SIG-M5 treated with dmso at 0.1 percent for 504 hours (cell line): ENCODE measurements at regions not wholly inside any gene's neighbourhood (a gene's known extent, or its start where the extent isn't known, plus 50 kb on each side); places are given as distances from the start of the nearest gene placed in this dataset.
"Not testable (repeated sequence)": the region's sequence is repeated elsewhere in the genome, so short reads cannot be mapped to it uniquely, and the experiment has no call there.

ENCODE experiments used
- DNase-seq: peaks from one replicate; lab custom pipeline; 2025; ENCODE audit not compliant: unreplicated experiment; lab: John Stamatoyannopoulos, UW

DNA sequence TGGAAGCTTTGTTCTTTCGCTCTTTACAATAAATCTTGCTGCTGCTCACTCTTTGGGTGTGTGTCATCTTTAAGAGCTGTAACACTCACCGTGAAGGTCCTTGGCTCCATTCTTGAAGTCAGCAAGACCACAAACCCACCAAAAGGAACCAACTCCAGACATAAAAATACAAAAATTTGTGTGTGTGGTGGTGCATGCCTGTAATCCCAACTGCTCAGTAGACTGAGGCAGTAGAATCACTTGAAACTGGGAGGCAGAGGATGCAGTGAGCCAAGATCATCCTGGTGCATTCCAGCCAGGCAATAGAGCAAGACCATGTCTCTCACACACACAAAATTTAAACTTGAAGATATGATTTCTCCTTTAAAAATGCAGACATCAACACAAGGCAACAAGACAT, 1431.7 kb upstream of the B3GALT2 start:
- no peak for DNase-seq

DNA sequence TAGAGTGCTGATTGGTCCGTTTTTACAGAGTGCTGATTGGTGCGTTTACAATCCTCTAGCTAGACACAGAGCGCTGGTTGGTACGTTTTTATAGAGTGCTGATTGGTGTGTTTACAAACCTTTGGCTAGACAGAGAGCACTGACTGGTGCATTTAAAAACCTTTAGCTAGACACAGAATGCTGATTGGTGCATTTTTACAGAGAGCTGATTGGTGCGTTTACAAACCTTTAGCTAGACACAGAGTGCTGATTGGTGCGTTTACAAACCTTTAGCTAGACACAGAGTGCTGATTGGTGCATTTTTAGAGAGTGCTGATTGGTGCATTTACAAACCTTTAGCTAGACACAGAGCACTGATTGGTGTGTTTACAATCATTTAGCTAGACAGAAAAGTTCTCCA, 1430.9 kb upstream of the B3GALT2 start:
- not testable (repeated sequence) for DNase-seq

DNA sequence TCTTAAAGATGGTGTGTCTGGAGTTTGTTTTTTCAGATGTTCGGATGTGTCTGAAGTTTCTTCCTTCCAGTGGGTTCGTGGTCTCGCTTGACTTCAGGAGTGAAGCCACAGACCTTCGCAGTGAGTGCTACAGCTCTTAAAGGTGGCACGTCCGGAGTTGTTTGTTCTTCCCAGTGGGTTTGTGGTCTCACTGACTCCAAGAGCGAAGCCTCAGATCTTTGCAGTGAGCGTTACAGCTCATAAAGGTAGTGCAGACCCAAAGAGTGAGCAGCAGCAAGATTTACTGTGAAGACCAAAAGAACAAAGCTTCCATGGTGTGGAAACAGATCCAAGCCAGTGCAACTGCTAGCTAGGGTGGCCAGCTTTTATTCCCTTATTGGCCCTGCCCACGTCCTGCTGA, 1430.4 kb upstream of the B3GALT2 start:
- DNase-seq, result no peak

DNA sequence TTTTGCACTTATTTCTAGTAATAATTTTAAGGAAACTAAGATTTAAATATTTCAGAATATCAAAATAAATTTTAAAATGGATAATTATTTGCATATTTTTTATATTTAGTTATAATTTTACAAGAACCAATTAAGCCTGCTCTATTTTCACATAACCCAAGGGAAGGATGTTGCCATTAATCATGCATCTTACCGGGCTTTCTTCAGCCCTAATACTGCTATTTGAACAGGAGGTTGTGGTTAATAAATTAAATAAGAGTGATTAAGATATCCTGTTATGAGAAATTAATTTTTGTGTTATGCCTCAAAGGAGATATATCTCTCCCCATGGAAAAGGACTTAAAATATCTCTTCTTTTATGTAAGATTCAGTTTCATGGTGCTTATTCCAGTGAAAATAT, 1415.8 kb upstream of the B3GALT2 start:
- DNase-seq, result no peak

DNA sequence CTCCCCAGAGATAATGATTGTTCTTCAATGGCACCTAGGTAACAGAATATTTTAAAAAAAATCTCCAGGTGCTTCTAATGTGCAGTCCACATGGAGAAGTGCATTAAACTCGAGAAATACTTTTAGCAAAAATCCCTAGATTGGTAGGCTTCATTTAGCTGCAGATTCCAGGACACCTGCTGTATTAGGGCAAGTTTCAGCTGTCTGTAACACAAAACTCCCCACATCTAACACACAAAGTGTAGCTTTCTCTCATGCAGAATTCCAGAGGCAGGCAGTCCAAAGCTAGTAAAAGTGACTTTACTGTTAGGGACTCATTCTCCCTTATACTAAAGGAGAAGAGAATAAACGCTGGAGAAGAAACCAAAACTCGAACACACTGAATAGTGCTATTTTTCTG, 1414.3 kb upstream of the B3GALT2 start:
- no peak for DNase-seq

DNA sequence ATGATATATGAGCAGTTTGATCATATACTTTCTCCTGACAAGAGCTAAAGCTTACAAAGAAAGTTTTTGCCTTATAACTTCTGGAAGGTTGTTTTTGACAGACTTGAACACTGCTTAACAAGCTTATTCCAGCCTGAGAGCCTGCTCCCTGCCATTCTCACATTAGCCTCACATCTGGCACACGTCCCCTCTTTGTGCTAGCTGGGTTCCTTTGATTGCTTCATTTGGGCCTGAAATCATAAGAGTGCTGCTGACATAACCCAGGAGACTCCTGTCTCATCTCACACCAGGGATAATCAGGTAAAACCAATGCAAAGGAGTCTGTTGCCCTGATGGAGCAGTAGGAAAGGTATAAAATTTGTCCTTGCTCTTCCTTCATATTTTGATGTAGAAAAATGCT, 1411.7 kb upstream of the B3GALT2 start:
- no peak for DNase-seq

DNA sequence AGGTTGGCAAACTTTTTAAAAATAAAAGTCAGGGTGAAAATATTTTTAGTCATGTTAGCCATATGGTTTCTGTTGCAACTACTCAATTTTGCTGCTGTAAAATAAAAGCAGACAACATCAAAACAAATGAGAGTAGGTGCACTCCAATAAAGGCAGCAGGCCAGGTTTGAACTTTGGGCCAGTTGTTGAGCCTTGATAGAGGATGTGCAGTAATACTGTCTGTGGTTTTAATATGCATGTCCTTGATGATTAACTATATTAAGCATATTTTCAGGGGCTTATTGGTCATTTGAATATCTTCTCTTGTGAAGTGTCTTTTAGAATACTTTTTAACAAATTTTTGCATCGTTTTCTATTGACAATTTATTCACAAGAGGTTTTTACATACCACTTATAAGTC, 1399.9 kb upstream of the B3GALT2 start:
- no peak for DNase-seq

DNA sequence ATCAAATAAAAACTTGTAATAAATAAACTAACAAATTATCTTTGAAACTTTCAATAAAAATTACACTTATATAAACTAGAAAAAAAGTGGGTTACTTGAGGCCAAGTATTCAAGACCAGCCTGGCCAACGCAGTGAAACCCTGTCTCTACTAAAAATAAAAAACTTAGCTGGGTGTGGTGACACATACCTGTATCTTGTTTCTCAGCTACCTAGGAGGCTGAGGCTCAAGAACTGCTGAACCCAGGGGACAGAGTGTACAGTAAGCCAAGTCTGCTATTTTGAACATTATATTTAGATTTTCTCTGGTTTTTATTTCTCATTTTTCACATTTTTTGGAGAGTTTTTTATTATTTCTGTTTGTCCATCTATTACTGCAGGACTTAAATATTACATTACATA, 1397.6 kb upstream of the B3GALT2 start:
- no peak for DNase-seq

DNA sequence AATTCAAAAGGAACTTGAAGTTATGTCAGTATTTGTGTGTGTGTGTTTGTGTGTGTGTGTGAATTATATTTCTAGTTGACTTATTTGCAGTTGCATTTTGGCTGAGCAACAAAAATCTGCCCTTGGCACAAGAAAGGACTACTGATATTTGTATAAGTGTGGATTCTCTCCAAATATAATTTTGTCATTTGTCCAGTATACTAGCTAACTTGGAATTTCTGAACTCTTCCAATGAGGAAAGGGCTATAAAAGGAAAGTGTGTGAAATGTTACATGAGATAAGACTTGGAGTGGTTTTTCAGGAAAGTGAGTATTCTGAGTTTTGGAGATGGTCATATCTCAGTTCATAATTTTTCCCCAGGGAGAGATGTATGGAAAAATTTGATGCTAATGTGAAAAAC, 1384.1 kb upstream of the B3GALT2 start:
- no peak for DNase-seq

DNA sequence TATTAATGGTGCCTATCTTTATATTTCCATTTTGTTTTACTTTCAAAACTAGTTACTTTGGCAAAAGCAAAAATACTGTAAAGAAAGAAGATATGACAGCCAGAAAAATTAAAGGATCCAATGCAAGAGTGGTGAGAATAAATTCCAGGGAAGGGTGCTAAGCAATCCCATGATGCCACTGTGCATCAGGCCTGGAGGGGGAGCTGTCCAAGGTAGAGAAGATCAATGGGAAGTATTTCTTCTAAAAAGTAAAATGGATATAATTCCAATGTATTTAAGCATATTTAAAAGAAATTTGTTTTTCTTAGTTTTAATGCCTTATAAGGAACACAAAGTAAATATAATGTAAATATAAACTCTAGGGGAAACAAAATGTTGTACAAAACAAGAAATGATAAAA, 1382.2 kb upstream of the B3GALT2 start:
- no peak for DNase-seq

DNA sequence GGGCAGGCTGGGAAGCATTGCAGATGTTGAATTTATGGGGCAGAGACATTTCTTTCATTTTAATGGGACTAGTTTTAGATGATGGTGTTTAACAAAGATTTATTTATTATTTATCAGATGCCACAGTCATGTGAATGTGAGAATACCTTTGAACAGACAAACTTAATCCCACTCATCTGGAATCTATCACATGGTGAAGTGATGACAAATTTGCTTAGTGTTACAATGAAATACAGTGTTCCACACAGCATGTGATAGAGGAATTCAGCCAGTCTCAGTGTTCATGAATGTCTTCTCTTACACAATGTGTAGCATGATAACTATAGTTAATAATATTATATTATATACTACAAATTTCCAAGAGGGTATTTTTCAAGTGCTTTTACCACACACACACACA, 1361.7 kb upstream of the B3GALT2 start:
- DNase-seq, result no peak

DNA sequence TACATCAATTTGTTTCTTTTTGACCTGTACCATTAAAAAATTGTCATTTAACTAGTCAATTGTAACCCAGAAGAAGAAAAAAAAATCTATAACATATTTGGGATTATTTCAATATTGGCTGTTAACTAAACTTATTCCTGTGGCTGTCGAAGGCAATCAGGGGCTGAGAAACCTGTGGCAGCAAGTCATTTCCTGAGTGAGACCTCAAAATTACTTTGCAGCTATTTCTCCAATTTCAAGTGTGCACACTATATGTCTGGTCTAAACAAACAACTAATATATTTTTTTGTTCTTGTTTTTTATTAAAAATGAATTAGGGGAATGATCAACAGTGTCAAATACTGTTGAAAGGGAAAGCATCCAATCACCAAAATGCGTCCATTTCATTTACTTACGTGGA, 1357.6 kb upstream of the B3GALT2 start:
- DNase-seq, result no peak

DNA sequence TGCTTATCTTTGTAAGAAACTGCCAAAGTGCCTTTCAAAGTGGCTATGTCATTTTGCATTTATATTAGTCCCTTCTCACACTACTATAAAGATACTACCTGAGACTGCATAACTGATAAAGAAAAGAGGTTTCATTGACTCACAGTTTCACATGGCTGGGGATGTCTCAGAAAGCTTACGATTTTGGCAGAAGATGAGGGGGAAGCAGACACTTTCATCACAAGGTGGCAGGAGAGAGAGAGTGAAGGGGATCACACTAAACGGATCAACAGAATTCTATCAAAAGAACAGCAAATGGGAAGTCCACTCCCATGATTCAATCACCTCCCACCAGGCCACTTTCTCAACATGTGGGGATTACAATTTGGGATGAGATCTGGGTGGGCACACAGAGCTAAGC, 1352.0 kb upstream of the B3GALT2 start:
- no peak for DNase-seq

DNA sequence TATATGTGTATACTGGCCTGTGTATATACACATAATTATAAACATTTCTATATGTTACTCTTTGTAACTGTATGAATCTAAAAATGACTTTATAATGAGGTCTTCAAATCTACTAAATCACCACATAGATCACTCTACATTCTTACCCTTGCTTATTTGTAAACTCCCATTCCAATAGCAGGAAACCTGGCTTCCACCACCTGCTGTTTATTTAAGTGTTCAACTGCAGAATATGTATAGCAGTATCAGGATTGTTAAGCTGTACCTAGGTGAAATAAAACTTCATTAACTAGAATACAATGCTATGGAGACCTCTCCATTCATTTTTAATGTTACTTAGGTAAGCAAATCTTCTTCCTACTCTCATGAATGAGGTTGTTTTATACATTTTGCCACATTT, 1351.1 kb upstream of the B3GALT2 start:
- no peak for DNase-seq

DNA sequence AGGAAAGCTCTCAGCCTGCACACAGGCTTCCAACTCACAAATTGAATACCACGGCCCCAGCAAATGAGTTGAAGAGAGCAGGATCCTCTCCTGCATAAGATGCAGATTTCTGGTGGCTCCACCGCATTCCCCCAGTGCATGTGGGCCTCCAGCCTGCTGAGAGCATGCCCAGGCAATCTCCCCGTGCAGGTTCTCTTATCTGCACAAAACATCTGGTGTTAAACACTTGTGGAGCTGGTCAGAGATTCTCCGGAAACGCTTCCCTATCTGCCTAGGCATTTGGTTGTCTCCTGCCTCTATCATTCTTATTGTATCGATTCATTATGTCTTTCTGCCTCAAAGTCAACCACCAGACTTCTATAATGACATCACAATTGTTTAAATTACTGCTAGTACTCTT, 1349.0 kb upstream of the B3GALT2 start:
- no peak for DNase-seq

DNA sequence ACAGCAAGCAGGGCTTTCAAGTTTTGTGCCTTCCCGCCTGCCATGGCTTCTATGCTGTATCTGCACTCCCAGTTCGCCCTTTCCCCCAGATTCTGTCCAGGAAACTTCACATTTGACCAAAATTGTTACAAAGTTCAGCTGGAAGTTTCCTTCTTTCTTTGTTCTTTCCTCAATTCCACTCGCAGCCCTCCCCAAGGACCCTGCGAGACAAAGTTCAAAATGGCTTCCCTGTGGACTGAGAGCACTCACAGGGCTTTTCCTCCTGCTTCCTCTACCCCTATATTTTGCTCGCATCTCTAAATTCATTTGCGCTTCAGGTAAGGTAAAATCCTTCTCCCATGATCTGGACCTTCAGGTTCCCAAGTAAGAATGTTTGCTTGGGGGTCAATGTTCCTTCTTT, 1348.4 kb upstream of the B3GALT2 start:
- DNase-seq, result no peak

DNA sequence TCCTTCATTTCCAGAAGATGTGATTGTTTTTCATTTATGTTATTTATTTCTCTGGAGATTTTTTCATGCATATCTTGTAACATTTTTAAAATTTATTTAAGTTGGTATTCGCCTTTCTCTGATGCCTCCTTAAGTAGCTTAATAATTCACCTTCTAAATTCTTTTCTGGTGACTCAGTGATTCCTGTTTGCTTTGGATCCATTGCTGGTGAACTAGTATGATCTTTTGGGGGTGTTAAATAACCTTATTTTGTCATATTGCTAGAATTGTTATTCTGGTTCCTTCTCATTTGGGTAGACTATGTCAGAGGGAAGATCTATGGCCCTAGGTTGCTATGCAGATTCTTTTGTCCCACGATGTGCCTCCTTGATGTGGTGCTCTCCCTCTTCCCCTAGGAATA, 1347.2 kb upstream of the B3GALT2 start:
- no peak for DNase-seq

DNA sequence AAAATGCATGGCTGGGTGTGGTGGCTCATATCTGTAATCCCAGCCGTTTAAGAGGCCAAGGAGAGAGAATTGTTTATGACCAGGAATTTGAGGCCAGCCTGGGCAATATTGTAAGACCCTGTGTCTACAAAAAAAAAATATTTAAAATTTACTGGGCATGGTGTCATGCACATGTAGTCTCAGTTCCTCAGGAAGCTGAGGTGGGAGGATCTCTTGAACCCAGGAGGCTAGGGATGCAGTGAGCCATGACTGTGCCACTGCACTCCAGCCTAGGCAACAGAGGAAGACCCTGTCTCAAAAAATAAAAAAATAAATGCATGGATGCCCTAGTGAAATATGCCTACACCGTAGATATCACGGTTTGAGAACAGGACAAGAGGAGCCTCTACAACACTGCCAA, 1331.2 kb upstream of the B3GALT2 start:
- DNase-seq, result no peak

DNA sequence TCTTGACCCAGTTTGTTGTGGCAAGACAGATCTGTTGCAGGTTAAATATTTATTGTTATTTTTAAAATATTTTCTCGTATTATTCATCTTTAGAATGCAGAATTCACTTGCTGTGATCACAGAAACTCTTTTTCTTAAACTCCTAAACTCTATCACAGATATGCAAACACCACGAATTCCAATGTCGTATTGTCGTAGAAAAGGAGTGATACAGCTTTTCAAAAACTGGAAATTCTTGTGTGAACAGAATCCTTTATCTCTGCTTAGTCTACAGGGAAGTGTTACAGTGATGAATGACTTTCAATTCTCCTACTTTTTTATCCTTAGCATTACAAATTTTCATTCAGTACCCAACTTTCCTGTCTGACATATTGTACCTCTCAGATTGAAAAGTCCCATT, 1329.5 kb upstream of the B3GALT2 start:
- no peak for DNase-seq

DNA sequence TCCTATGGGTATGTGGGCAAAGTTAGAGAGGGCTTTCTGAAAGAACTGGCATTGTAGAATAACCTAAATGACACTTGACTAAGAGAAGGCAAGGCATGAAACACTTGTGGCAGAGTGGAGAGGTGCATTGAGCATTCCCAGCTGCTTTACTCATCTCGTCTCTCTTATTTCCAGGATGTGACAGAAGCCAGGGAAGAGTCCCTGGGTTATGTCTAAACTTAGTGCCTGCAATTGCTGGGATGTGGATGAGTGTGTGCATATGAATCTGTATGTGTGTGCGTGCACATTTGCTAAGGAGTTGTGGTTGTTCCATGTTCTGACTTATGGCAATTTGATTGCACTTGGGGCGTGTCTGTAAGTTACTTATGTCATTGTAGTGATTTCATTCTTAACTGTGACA, 1326.5 kb upstream of the B3GALT2 start:
- DNase-seq, result no peak

DNA sequence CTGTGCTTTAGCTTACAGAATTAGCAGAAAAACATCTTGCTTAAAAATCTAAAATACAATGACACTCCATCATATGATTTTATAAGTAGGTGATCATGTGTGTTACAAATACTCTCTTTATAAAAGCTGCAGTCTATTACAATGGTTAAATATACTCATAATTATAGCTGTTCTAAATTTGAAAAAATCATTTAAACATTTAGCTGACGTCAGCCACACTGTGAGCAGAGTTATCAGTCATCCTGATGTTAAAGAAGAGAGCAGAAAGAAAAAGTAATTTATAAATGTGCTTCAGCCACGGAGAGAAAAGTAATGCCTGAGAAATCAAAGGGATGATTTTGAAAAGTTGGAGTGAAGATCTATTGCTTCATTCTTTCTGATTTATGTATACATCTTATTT, 1325.9 kb upstream of the B3GALT2 start:
- no peak for DNase-seq

DNA sequence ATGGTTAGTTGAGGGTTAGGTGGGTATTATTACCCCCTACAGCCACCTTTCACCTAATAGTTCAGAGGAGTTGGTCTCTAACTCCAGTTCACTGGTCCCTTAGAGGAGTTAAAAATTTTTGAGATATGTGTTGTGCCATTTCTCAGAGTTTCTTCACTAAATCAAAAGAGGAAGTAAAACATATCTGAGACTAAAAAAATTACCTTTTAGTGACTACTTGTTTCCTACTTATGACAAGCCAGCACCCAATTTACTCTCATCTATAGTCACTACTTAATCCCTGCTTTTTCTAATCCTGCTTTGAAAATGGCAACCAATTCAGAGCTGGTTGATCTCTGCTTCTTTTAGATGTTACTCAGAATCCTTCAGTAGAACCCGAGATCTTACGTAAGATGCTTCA, 1316.8 kb upstream of the B3GALT2 start:
- peak; percentile 31 for DNase-seq

DNA sequence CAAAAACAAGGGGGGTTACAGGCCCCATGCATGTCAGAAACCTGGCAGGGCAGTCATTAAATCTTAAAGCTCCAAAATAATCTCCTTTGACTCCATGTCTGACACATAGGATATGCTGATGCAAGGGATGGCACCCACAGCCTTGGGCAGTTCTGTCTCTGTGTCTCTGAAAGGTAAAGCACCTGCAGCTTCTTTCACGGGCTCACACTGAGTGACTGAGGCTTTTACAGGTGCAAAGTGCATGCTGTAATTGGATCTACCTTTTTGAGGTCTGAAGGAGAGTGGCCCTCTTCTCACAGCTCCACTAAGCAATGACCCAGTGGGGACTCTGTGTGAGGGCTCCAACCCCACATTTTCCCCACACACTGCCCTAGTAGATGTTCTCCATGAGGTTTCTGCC, 1309.0 kb upstream of the B3GALT2 start:
- DNase-seq, result no peak

DNA sequence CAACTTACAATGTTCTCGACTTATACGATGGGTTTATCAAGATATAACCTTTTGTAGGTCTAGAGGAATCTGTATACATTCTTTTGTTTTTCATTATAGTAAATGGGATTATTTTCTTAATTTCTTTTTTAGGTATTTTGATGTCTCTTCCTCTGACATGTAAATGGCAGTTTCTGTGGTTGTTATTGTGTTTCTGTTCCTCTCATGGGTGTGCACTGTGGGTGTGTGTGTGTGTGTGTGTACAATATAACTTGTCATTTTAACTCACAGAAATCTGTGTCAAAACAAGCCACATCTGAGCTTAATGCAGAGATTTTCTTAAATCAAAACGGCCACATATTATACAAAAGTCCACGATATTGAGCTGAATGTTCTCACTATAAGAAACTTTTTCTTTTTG, 1300.8 kb upstream of the B3GALT2 start:
- no peak for DNase-seq
